Natural killer cell treated with Interleukin-12 subunit alpha and Interleukin-12 subunit beta and Interleukin-15 and Interleukin-18, amount 100 ng/mL, for 72 hours (primary cell): ENCODE measurements at regions not wholly inside any gene's neighbourhood (a gene's known extent, or its start where the extent isn't known, plus 50 kb on each side); places are given as distances from the start of the nearest gene placed in this dataset.
A peak's percentile ranks its signal among the peaks of the same experiment; 100 is the strongest.
"Not testable (repeated sequence)": the region's sequence is repeated elsewhere in the genome, so short reads cannot be mapped to it uniquely, and the experiment has no call there.

Source experiments
- ATAC-seq, 2 donors: fragments of 150-1000 bp; cut with Tn5 transposase in 1 of 2; sonication (Bioruptor Pico), chemical (Tn5 transposase) in 1 of 2; 2 replicates each; pipeline ENCODE4 v1.10.0; 2021
- DNase-seq: peaks from one replicate; pipeline ENCODE4 v3.0.0; 2022; ENCODE audit warnings: low spot score
- H3K27ac Mint-ChIP-seq, 2 donors: 1 replicate in 1 of 2; 2 replicates in 1 of 2; pipeline ENCODE4 v1.8.0; 2022; ENCODE audit warnings: mixed read lengths in 2 of 2, mild to moderate bottlenecking in 1 of 2, moderate library complexity in 1 of 2
- H3K27me3 Mint-ChIP-seq, 2 donors: 1 replicate in 1 of 2; 2 replicates in 1 of 2; pipeline ENCODE4 v1.8.0; 2022; ENCODE audit warnings: mixed read lengths in 2 of 2
- H3K36me3 Mint-ChIP-seq: one replicate; pipeline ENCODE4 v1.8.0; 2022; ENCODE audit warnings: mixed read lengths
- H3K4me1 Mint-ChIP-seq, 2 donors: 1 replicate in 1 of 2; 2 replicates in 1 of 2; pipeline ENCODE4 v1.8.0; 2022; ENCODE audit warnings: low read depth in 2 of 2, mixed read lengths in 2 of 2, mild to moderate bottlenecking in 1 of 2
- H3K4me3 Mint-ChIP-seq: one replicate; pipeline ENCODE4 v1.8.0; 2022; ENCODE audit warnings: mixed read lengths
- H3K9me3 Mint-ChIP-seq: 2 replicates; pipeline ENCODE4 v1.8.0; 2022; ENCODE audit warnings: mixed read lengths

DNA sequence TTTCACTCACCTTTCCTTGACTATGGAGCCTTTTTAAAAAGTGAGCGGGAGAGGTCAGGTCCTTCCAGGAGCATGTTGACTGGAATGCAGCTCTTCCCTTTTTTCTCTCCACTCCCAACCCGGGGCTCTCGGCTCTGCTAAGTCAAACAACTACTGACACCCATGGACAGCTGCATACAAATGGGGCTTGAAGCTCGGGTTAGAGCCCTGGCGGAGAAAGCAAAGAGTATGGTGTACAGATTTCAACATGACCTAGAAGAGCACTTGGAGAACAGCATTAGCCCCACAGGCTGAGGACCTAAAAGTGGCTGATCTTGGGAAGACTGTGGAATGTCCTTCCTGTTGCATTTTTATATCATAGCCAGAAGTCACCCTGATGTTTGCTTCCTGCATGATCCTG lies 162.0 kb upstream of the STMND1 start:
- H3K4me1 Mint-ChIP-seq: no peaks in the 10 kb centered on the region
- DNase-seq: no peak
- H3K36me3 Mint-ChIP-seq: no peaks in the 10 kb centered on the region
- H3K27me3 Mint-ChIP-seq: peaks cover 14 to 50% of the 10 kb centered on the region in 2 donors
- no peaks in the 10 kb centered on the region for H3K9me3 Mint-ChIP-seq
- no peak for ATAC-seq
- H3K4me3 Mint-ChIP-seq: no peak overlapping the region
- H3K27ac Mint-ChIP-seq: no peak overlapping the region

DNA sequence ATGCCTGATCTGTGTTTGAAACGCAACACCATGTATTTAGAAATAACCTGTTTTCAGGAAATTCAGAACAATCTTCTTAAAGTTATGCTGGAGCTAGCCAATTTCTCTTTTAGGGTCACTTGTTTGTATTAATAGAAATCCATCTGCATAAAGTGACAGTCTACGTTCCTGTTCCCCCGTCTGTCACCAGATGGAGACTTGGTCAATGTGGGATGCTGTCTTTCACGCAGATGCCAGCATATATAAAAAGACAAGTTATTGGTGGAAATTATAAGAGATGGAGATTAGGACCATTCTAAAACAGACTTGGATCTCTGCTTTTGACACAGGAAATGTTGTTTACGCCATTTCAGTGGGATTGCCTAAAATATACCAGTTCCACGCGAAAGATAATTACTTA lies 162.5 kb upstream of the STMND1 start:
- Mint-ChIP-seq H3K4me1 (no peaks in the 10 kb centered on the region), H3K9me3 (no peaks in the 10 kb centered on the region), H3K27me3 (peaks cover 14 to 50% of the 10 kb centered on the region in 2 donors), H3K4me3 (no peak overlapping the region), H3K36me3 (no peaks in the 10 kb centered on the region), H3K27ac (no peak overlapping the region)
- ATAC-seq: no peak
- DNase-seq: no peak

DNA sequence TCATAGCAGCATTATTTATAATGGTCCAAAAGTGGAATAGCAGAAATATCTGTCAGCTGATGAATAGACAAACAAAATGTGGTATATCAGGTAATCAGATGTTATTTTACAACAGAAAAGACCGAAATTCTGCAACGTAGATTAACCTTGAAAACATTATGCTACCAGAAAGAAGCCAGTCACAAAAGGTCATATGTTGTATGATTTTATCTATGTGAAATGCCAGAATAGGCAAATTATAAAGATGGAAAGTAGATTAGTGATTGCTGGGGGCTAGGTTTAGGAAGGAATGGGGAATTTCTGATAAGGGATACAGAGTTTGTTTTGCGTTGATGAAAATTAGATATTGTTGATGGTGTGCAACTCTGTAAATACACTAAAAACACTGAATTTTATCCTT lies 165.0 kb upstream of the STMND1 start:
- Mint-ChIP-seq H3K27me3 (peaks cover 11 to 48% of the 10 kb centered on the region in 2 donors), H3K27ac (no peak overlapping the region), H3K4me3 (no peak overlapping the region), H3K4me1 (no peaks in the 10 kb centered on the region), H3K9me3 (no peaks in the 10 kb centered on the region), H3K36me3 (no peaks in the 10 kb centered on the region)
- no peak for DNase-seq
- ATAC-seq: no peak

DNA sequence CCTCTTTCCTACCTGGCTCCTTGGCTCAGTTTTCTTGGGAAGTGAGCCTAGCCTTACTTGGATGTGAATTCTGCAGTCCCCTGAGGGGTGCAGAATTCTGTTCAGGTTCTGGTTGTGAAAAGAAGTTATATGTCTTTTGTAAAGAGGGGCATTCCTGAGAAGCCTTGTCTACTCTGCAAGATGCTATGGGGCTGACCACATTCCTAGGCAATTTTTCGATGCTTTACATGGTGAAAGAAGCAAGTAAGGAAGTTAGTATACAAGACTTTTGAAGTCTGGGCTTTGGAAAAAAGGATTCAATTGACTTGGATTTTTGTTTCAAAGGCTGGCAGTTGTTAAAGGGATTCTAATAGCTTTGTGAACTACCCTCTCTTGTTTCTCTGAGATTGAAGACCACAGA lies 167.9 kb upstream of the STMND1 start:
- Mint-ChIP-seq H3K36me3 (no peaks in the 10 kb centered on the region), H3K27ac (no peak overlapping the region), H3K27me3 (peaks cover 7 to 47% of the 10 kb centered on the region in 2 donors), H3K4me1 (no peaks in the 10 kb centered on the region), H3K4me3 (no peak overlapping the region), H3K9me3 (no peaks in the 10 kb centered on the region)
- ATAC-seq (no peak), DNase-seq (no peak)

DNA sequence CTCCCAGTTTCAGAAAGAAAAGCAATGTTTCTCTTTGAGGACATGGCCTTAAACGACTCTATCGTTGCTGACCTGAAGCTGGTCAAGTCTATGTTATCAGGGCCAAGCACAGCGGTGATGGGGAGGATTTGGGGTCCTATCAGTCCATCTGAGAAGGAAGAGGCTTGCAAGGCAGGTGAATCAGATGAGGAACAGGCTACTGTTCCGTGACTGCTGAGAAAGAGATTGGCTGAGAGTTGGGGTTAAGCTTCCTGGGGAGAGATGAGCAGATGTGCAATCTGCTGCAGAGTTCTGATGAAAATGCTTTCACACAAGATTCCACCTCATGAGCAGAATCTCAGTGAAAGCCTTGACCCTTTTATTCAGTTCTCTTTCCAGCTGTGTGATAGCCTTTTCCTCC lies 168.3 kb upstream of the STMND1 start:
- ATAC-seq: peak in 1 of 2 donors; percentile 43

DNA sequence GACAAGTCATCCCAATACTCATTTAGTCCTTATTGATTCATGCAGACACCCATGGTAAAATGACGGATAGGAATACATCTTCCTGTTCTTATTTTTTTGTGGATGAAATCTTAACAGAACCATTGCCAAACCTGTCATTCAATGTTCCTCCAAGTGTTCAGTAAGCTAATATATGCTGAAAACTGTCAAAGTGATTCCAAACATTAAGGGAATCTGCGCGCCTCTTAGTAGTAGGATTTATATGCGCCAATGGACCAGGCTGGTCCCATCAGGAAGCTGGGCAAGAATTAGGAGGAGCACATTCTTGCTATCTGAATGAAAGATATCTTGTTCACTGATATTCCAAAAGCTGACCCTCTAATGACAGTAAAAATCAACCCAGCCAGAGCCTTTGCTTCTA lies 168.9 kb upstream of the STMND1 start:
- no peak for ATAC-seq
- no peaks in the 10 kb centered on the region for H3K9me3 Mint-ChIP-seq
- H3K27ac Mint-ChIP-seq: no peak overlapping the region
- H3K4me3 Mint-ChIP-seq: no peak overlapping the region
- DNase-seq: no peak
- H3K27me3 Mint-ChIP-seq: peaks cover 11 to 44% of the 10 kb centered on the region in 2 donors
- no peaks in the 10 kb centered on the region for H3K36me3 Mint-ChIP-seq
- H3K4me1 Mint-ChIP-seq: no peaks in the 10 kb centered on the region

More for the DNA sequence above, 168.3 kb upstream of the STMND1 start:
- H3K36me3 Mint-ChIP-seq: no peaks in the 10 kb centered on the region
- DNase-seq: no peak
- H3K4me1 Mint-ChIP-seq: no peaks in the 10 kb centered on the region
- H3K4me3 Mint-ChIP-seq: no peak overlapping the region
- H3K27me3 Mint-ChIP-seq: peaks cover 7 to 44% of the 10 kb centered on the region in 2 donors
- no peaks in the 10 kb centered on the region for H3K9me3 Mint-ChIP-seq
- no peak overlapping the region for H3K27ac Mint-ChIP-seq

DNA sequence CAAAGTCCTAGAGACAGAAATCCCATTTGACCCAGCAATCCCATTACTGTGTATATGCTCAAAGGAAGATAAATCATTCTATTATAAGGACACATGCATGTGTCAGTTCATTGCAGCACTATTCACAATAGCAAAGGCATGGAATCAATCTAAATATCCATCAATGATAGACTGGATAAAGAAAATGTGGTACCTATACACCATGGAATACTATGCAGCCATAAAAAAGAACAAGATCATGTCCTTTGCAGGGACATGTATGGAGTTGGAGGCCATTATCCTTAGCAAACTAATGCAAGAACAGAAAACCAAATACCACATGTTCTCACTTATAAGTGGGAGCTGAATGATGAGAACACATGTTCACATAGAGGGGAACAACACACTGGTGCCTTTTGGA lies 169.8 kb upstream of the ATXN1 start:
- not testable (repeated sequence) for H3K4me1 Mint-ChIP-seq, ATAC-seq, H3K4me3 Mint-ChIP-seq, H3K27ac Mint-ChIP-seq, H3K36me3 Mint-ChIP-seq, H3K9me3 Mint-ChIP-seq, DNase-seq
- peaks cover 18 to 31% of the 10 kb centered on the region in 2 donors for H3K27me3 Mint-ChIP-seq

DNA sequence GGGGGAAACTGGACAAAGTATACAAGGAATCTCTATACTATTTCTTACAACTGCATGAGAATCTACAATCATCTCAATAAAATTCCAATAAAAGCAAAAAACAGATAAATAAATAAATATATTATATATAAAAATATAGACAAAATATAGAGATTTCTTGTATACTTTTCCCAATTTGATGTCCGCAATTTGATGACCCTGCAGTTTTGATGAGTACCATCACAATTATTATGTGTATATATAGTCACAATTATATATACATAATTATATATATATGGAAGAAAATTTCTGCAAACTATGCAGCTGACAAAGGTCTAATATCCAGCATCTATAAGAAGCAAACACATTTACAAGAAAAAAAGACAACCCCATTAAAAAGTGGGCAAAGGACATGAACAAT lies 169.2 kb upstream of the ATXN1 start:
- DNase-seq (no peak), ATAC-seq (no peak)
- no peaks in the 10 kb centered on the region for H3K9me3 Mint-ChIP-seq
- no peak overlapping the region for H3K4me3 Mint-ChIP-seq
- no peaks in the 10 kb centered on the region for H3K36me3 Mint-ChIP-seq
- peaks cover 21 to 27% of the 10 kb centered on the region in 2 donors for H3K27me3 Mint-ChIP-seq
- H3K4me1 Mint-ChIP-seq: no peaks in the 10 kb centered on the region
- no peak overlapping the region for H3K27ac Mint-ChIP-seq

DNA sequence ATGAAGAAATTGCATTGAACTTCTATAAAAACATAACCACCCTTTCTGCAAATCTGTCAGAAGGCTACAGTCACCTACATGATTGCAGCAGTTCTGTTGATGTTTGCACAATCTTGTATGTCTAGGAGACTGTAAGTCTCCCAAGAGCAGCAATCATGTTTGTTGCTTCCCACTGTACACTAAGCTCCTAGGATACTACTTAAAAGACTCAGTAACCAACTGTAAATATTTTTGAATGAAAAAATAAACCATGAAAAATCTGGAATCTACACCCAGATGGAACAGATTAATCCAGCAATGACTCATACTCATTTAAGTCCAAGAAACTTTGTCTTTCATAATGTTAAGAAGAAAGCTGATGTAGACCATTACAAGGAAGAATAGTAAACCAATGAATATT lies 168.5 kb upstream of the ATXN1 start:
- no peak overlapping the region for H3K27ac Mint-ChIP-seq

DNA sequence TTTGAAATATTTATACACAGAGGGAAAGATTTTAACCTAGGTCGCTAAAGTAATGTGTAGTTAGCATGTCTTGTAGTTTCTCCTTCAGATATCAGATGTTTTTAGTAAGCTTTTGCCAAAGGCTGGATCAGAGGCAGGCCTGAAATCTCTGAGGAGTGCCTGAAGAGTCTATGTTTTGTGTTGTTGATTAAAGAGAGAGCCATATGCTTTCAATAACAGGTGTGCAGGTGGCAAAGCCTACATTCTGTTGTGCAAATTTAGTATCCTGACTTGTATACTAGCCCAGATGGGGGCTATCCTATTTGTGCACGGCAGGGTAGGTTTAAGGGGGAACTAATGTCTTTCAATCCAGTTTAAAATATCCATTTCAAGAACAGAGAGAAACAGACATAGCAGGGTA lies 167.1 kb upstream of the ATXN1 start:
- Mint-ChIP-seq H3K27me3 (peaks cover 21 to 23% of the 10 kb centered on the region in 2 donors), H3K4me1 (no peaks in the 10 kb centered on the region), H3K27ac (no peak overlapping the region), H3K4me3 (no peak overlapping the region), H3K36me3 (no peaks in the 10 kb centered on the region), H3K9me3 (no peaks in the 10 kb centered on the region)
- DNase-seq: no peak
- ATAC-seq: no peak

More for the DNA sequence above, 168.5 kb upstream of the ATXN1 start:
- no peaks in the 10 kb centered on the region for H3K9me3 Mint-ChIP-seq
- H3K4me3 Mint-ChIP-seq: no peak overlapping the region
- no peaks in the 10 kb centered on the region for H3K4me1 Mint-ChIP-seq
- no peaks in the 10 kb centered on the region for H3K36me3 Mint-ChIP-seq
- ATAC-seq (no peak), DNase-seq (no peak)
- H3K27me3 Mint-ChIP-seq: peaks cover 21 to 27% of the 10 kb centered on the region in 2 donors

DNA sequence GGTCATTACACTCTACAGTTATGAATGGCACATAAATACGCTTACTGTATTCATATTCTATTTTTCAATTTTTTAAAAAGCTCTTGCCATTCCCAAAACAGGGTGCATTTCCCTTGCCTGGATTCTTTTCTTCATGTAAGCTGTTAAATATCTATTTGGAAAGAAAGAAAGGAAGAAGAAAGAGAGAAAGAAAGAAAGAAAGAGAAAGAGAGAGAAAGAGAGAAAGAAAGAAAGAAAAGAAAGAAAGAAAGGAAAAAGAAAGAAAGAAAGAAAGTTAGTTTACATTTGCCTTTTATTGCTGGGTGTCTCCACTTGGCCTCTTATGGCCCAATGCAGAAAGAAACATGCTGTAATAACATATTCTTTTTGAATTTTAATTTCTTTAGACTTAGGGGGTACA lies 165.9 kb upstream of the ATXN1 start:
- Mint-ChIP-seq H3K36me3 (no peaks in the 10 kb centered on the region), H3K27ac (no peak overlapping the region), H3K4me3 (no peak overlapping the region), H3K4me1 (no peaks in the 10 kb centered on the region), H3K9me3 (no peaks in the 10 kb centered on the region), H3K27me3 (peaks cover 22 to 24% of the 10 kb centered on the region in 2 donors)
- DNase-seq (no peak), ATAC-seq (no peak)

DNA sequence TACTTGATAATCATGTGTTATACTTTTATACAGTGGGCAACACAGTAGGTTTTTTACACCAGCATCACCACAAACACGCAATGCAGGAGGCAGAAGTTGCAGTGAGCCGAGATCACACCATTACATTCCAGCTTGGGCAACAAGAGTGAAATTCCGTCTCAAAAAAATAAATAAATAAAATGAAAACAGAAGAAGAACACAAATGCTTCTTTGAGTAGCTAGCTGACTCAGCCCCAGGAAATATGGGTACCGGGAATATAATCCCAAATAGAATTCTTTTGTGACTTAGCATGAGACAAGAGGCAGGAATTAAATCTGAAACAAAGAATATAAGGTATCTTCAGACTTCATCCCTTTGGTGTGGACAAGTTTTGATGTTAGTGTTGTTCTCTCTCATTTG lies 164.2 kb upstream of the ATXN1 start:
- ATAC-seq (no peak), DNase-seq (no peak)
- H3K4me3 Mint-ChIP-seq: no peak overlapping the region
- no peak overlapping the region for H3K27ac Mint-ChIP-seq
- peaks cover 14 to 23% of the 10 kb centered on the region in 2 donors for H3K27me3 Mint-ChIP-seq
- H3K9me3 Mint-ChIP-seq: no peaks in the 10 kb centered on the region
- no peaks in the 10 kb centered on the region for H3K36me3 Mint-ChIP-seq
- H3K4me1 Mint-ChIP-seq: no peaks in the 10 kb centered on the region

DNA sequence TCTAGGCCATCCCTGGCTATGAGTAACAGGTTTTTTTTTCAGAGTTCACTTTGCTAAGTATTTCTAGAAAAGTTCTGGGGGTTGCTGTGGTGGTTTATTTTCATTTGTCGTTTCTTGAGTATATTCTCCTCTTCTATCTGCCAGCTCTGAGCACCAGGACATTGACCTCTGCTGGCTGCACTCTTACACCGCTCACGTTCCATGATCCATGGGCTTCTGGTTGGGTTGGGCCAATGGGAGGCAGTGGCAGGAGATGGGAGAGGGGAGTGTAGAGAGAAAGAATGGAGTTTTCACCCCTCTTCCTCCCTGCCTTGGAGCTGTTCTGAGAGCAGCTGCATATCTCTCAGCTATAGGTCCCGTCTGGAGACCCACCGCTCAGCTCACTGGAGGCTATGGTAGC lies 161.0 kb upstream of the ATXN1 start:
- Mint-ChIP-seq H3K4me3 (no peak overlapping the region), H3K27ac (no peak overlapping the region), H3K36me3 (no peaks in the 10 kb centered on the region), H3K9me3 (no peaks in the 10 kb centered on the region), H3K4me1 (no peaks in the 10 kb centered on the region), H3K27me3 (peaks cover 14 to 19% of the 10 kb centered on the region in 2 donors)
- ATAC-seq: no peak
- DNase-seq: no peak

DNA sequence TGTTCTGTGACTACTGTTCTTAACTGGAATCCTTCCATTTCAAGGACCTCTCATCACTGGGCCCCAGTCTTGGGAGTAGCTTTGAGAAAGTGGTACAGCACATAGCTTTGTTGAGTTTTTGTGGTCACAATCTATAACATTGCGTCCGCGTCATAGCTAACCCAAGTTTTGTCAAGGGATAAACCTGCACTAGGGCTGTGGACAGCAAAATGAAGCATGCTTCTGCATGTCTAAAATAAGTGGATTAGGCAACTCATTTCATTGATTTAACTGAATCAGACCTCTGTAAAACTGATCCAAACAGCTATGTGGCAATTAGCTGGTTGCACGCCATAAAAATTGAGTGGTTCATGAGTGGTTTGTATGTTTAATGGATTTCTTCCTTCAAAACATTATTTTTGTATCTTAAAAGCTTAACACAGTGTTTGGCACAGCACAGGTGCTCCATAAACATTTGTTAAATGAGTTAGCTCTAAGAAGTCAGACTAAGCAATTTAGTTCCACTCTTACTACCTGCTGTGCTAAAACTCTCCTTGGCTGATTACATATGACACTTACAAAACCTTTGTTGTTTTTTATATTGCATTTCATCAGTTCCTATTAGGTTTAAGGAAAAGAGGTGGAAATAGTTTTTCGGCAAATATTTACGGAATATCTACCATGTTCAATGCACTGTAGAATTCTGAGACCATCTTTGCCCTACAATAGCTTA lies 160.3 kb upstream of the ATXN1 start:
- H3K36me3 Mint-ChIP-seq: no peaks in the 10 kb centered on the region
- no peak overlapping the region for H3K27ac Mint-ChIP-seq
- ATAC-seq (no peak), DNase-seq (no peak)
- H3K4me3 Mint-ChIP-seq: no peak overlapping the region
- H3K9me3 Mint-ChIP-seq: no peaks in the 10 kb centered on the region
- H3K27me3 Mint-ChIP-seq: peaks cover 15 to 16% of the 10 kb centered on the region in 2 donors
- no peaks in the 10 kb centered on the region for H3K4me1 Mint-ChIP-seq

DNA sequence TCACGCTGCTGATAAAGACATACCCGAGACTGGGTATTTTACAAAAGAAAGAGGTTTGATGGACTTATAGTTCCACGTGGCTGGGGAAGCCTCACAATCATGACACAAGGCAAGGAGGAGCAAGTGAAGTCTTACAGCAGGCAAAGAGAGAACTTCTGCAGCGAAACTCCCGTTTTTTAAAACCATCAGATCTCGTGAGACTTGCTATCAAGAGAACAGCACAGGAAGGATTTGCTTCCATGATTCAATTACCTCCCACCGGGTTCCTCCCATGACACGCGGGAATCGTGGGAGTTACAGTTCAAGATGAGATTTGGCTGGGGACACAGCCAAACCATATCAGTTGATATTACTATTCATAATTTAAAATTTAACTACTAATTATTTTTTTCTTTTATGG lies 157.3 kb upstream of the ATXN1 start:
- H3K9me3 Mint-ChIP-seq: no peaks in the 10 kb centered on the region
- ATAC-seq (no peak), DNase-seq (no peak)
- H3K27ac Mint-ChIP-seq: no peak overlapping the region
- peaks cover 9 to 16% of the 10 kb centered on the region in 2 donors for H3K27me3 Mint-ChIP-seq
- H3K4me1 Mint-ChIP-seq: no peaks in the 10 kb centered on the region
- no peaks in the 10 kb centered on the region for H3K36me3 Mint-ChIP-seq
- H3K4me3 Mint-ChIP-seq: no peak overlapping the region
